ENCODE measurements at regions not wholly inside any gene's neighbourhood (a gene's known extent, or its start where the extent isn't known, plus 50 kb on each side); places are given as distances from the start of the nearest gene placed in this dataset.

DNA sequence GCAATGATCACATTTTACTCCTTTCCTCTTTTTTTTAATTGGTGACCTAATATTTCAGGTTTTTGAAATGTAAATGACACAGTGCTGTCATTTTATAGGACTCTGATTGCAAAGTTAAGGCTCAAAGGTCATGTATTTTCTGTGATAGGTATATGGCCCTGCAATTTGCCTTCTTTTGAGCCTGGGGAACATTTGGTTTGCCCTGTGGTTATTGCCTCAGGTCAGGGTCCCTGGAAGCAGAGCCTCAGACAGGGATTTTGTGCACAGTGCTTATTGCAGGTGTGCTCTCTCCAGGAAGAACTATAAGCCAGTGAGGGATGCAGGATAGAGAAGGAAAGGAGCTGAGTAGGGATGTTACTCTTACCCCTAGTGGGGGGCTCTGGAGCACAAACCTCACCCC lies 229.3 kb upstream of the ECI2 start:
- in situ Hi-C loops (cut with MboI; ENCODE audit: low pct_ligation_motif_present in 1 of 4, low pct_unique_long_range_greater_than_20kb in 1 of 4, low sequenced_read_pairs in 3 of 4) (no loop called here), intact Hi-C loops (cut with DNase I; ENCODE audit: low total_unique reads) (no loop called here)
- no peaks in the 10 kb centered on the region for H3K27me3 ChIP-seq
- H3K4me1 ChIP-seq = peaks cover 0 to 30% (median 14%) of the 10 kb centered on the region in 4 donors
- H3K36me3 ChIP-seq = no peaks in the 10 kb centered on the region
- TF ChIP-seq EP300 (IDR thresholded peaks at IDR 0.05; ENCODE audit: low read depth) (no peak), POLR2AphosphoS5 (IDR thresholded peaks at IDR 0.05) (peak in 1 of 3 donors; percentile 41), POLR2A (IDR thresholded peaks at IDR 0.05) (no peak)
- TF ChIP-seq, protein P1, sequence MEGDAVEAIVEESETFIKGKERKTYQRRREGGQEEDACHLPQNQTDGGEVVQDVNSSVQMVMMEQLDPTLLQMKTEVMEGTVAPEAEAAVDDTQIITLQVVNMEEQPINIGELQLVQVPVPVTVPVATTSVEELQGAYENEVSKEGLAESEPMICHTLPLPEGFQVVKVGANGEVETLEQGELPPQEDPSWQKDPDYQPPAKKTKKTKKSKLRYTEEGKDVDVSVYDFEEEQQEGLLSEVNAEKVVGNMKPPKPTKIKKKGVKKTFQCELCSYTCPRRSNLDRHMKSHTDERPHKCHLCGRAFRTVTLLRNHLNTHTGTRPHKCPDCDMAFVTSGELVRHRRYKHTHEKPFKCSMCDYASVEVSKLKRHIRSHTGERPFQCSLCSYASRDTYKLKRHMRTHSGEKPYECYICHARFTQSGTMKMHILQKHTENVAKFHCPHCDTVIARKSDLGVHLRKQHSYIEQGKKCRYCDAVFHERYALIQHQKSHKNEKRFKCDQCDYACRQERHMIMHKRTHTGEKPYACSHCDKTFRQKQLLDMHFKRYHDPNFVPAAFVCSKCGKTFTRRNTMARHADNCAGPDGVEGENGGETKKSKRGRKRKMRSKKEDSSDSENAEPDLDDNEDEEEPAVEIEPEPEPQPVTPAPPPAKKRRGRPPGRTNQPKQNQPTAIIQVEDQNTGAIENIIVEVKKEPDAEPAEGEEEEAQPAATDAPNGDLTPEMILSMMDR (IDR thresholded peaks at IDR 0.05) = no peak
- peak overlapping the region in 3 of 4 donors; percentile 8 to 62 (median 57) for H3K27ac ChIP-seq
- no peaks in the 10 kb centered on the region for H3K9me3 ChIP-seq
- DNase-seq = peak; percentile 49
- no peak overlapping the region for H3K4me3 ChIP-seq

DNA sequence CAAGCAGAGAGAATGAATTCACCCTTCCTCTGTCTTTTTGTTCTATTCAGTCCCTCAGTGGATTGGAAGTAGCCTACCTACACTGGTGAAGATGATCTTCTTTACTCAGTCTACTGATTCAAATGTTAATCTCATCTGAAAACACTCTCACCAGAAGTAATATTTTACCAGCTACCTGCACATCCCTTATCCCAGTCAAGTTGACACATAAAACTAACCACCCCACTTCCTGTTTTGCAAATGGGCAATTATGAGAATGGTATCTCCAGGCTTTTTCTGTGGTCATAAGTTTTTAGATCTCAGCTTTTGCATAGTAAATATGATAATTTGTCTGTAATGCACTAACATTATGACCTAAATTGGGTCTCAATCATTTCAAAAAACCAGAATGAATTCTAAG lies 228.8 kb upstream of the ECI2 start:
- TF ChIP-seq, protein P1 (IDR thresholded peaks at IDR 0.05) = no peak
- TF ChIP-seq EP300 (IDR thresholded peaks at IDR 0.05; ENCODE audit: low read depth) (no peak), POLR2A (IDR thresholded peaks at IDR 0.05) (no peak), POLR2AphosphoS5 (IDR thresholded peaks at IDR 0.05) (no peak)
- Histone ChIP-seq H3K27ac (peak overlapping the region; percentile 43 to 62 (median 56)), H3K4me3 (no peak overlapping the region), H3K36me3 (no peaks in the 10 kb centered on the region), H3K9me3 (no peaks in the 10 kb centered on the region), H3K27me3 (no peaks in the 10 kb centered on the region), H3K4me1 (peaks cover 2 to 34% (median 16%) of the 10 kb centered on the region in 4 donors)
- intact Hi-C loops (cut with DNase I; ENCODE audit: low total_unique reads) = no loop called here
- no peak for DNase-seq
- in situ Hi-C loops (cut with MboI; ENCODE audit: low pct_ligation_motif_present in 1 of 4, low pct_unique_long_range_greater_than_20kb in 1 of 4, low sequenced_read_pairs in 3 of 4) = no loop called here

DNA sequence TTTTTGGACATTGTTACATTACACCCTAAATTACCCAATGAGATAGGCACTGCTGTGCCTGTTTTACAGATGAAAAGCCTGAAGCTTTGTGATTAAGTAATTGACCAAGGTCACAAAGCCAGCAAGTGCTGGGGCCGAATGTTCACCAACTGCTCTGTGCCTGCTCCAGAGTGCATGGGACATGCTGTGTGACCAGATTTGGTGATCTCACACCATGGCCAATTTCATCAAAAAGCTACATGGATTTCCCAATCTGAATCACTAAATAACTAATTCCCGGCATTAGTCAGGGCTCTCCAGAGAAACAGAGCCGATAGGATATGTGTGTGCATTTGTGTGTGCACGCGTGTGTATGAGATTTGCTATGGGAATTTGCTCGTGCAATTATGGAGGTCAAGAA lies 228.3 kb upstream of the ECI2 start:
- Histone ChIP-seq H3K27me3 (no peaks in the 10 kb centered on the region), H3K36me3 (no peaks in the 10 kb centered on the region), H3K4me3 (no peak overlapping the region), H3K27ac (peak overlapping the region; percentile 43 to 62 (median 56)), H3K9me3 (no peaks in the 10 kb centered on the region), H3K4me1 (peaks cover 5 to 39% (median 20%) of the 10 kb centered on the region in 4 donors)
- intact Hi-C loops (cut with DNase I; ENCODE audit: low total_unique reads) (no loop called here), in situ Hi-C loops (cut with MboI; ENCODE audit: low pct_ligation_motif_present in 1 of 4, low pct_unique_long_range_greater_than_20kb in 1 of 4, low sequenced_read_pairs in 3 of 4) (no loop called here)
- no peak for DNase-seq
- TF ChIP-seq, protein P1 (IDR thresholded peaks at IDR 0.05) = no peak
- no peak for TF ChIP-seq EP300 (IDR thresholded peaks at IDR 0.05; ENCODE audit: low read depth)
- no peak for TF ChIP-seq POLR2AphosphoS5 (IDR thresholded peaks at IDR 0.05)
- TF ChIP-seq POLR2A (IDR thresholded peaks at IDR 0.05) = no peak
- 57 to 60% methylated on average over 4 to 6 of the region's 6 CpGs for WGBS, 2 donors (ENCODE audit: low coverage in 1 of 2)

DNA sequence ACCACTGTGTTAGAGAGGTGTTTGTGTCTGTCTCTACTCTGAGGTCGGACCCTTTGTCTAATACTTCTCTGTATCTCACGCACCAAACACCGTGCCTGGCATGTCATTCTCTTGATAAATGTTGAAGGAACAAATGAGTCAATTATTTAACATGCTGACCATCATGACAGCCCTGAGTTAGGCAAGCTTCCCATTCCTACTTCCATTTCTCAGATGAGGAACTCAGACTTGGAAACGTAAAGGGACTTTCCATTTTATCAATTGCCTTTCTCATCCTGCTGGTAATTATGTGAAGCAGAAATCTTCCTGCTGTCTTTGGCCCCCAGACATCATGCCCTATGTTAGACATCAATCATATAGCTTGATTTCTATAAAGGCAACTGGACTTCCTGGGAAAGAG lies 227.0 kb upstream of the ECI2 start:
- in situ Hi-C loops (cut with MboI; ENCODE audit: low pct_ligation_motif_present in 1 of 4, low pct_unique_long_range_greater_than_20kb in 1 of 4, low sequenced_read_pairs in 3 of 4) = no loop called here
- Histone ChIP-seq H3K9me3 (no peaks in the 10 kb centered on the region), H3K4me3 (no peak overlapping the region), H3K36me3 (no peaks in the 10 kb centered on the region), H3K27me3 (no peaks in the 10 kb centered on the region), H3K4me1 (peaks cover 5 to 43% (median 21%) of the 10 kb centered on the region in 4 donors), H3K27ac (no peak overlapping the region)
- DNase-seq = no peak
- intact Hi-C loops (cut with DNase I; ENCODE audit: low total_unique reads) = no loop called here
- no peak for TF ChIP-seq POLR2AphosphoS5 (IDR thresholded peaks at IDR 0.05)
- TF ChIP-seq, protein P1 (IDR thresholded peaks at IDR 0.05) = no peak
- TF ChIP-seq POLR2A (IDR thresholded peaks at IDR 0.05) = no peak
- TF ChIP-seq EP300 (IDR thresholded peaks at IDR 0.05; ENCODE audit: low read depth) = no peak
- 86 to 88% methylated on average over 3 to 4 of the region's 4 CpGs for WGBS, 2 donors (ENCODE audit: low coverage in 1 of 2)

All from transverse colon (tissue), 4 donors.